ENCODE measurements at regions not wholly inside any gene's neighbourhood (a gene's known extent, or its start where the extent isn't known, plus 50 kb on each side); places are given as distances from the start of the nearest gene placed in this dataset.

- no peaks in the 10 kb centered on the region for H4K20me1 ChIP-seq (ENCODE audit: control insufficient read depth, insufficient read depth)
- ChIA-PET POLR2A (interaction anchor here (0.5 to 1.0 kb wide), 2 partner anchors 303 to 626 kb away, joined by 3 read pairs; partner anchors contain the start of gene TENT5A), CTCF (interaction anchor here (0.7 to 3.0 kb wide), 2 partner anchors 11 to 556 kb away, joined by 3 to 9 read pairs; no protein-coding TSS in a partner anchor), SMC1A (ENCODE audit: uncharacterized antibody, unreplicated experiment) (interaction anchor here (1.2 kb wide), 3 partner anchors 34 to 443 kb away, joined by 3 read pairs; no protein-coding TSS in a partner anchor), RAD21 (ENCODE audit: unreplicated experiment) (interaction anchor here (0.6 to 1.3 kb wide), 4 partner anchors 67 to 590 kb away, joined by 3 to 7 read pairs (median 3); no protein-coding TSS in a partner anchor)
- FAIRE-seq (no peak), DNase-seq (ENCODE audit: low read depth, low spot score) (no peak), ATAC-seq (no peak)
- H3K4me1 ChIP-seq (ENCODE audit: control insufficient read depth, insufficient read depth, low read length) = no peaks in the 10 kb centered on the region
- no peaks in the 10 kb centered on the region for H3K9me3 ChIP-seq (replicated peaks; ENCODE audit: control insufficient read depth, insufficient read depth, low read length)
- no peaks in the 10 kb centered on the region for H3K27me3 ChIP-seq (replicated peaks in 1 of 2; ENCODE audit: control insufficient read depth in 2 of 2, insufficient read depth in 2 of 2, low read length in 1 of 2)
- TF ChIP-seq CTCF (IDR thresholded peaks at IDR 0.05 in 2 of 3, conservative IDR thresholded peaks at IDR 0.05 in 1 of 3; ENCODE audit: control insufficient read depth in 2 of 3, extremely low read depth in 1 of 3, insufficient read depth in 1 of 3, low read depth in 3 of 3, low read length in 3 of 3) = peak in 1 of 3 experiments; percentile 2; a peak in 1 of 6 replicates
- TF ChIP-seq ASH2L (IDR thresholded peaks at IDR 0.05; ENCODE audit: borderline replicate concordance, low read depth) = no peak
- no peaks in the 10 kb centered on the region for H3K36me3 ChIP-seq (ENCODE audit: control insufficient read depth in 2 of 2, insufficient read depth in 2 of 2, low read length in 1 of 2)
- in situ Hi-C loops (cut with MboI) (no loop called here), intact Hi-C loops (cut with micrococcal nuclease; ENCODE audit: unreplicated experiment) (no loop called here)
- no TSS peak for BruUV-seq (replicated peaks)
- H2AFZ ChIP-seq (ENCODE audit: control insufficient read depth, low read depth, low read length) = no peak overlapping the region
- no peak overlapping the region for H3K4me2 ChIP-seq (ENCODE audit: control insufficient read depth, insufficient read depth)
- WGBS (ENCODE audit: insufficient coverage, insufficient replicate concordance, low lambda C conversion rate, missing lambda C conversion rate) = 41% methylated on average over 2 of the region's 2 CpGs
- no peak overlapping the region for H3K9ac ChIP-seq (ENCODE audit: control insufficient read depth, insufficient read depth, low read length)
- no peak overlapping the region for H3K27ac ChIP-seq (ENCODE audit: control insufficient read depth, insufficient read depth)
- H3K79me2 ChIP-seq (ENCODE audit: control insufficient read depth, insufficient read depth, low read length) = no peaks in the 10 kb centered on the region
- no peak overlapping the region for H3K4me3 ChIP-seq
Observed at GRCh38 chr6:81450180-81450579, 302.3 kb downstream of the TENT5A start.

GRCh38 chr6:81446509-81446908, 306.0 kb downstream of the TENT5A start:
- ChIA-PET SMC1A (ENCODE audit: uncharacterized antibody, unreplicated experiment) (no interaction called here), RAD21 (ENCODE audit: unreplicated experiment) (no interaction called here), CTCF (no interaction called here), POLR2A (no interaction called here)
- intact Hi-C loops (cut with micrococcal nuclease; ENCODE audit: unreplicated experiment) (no loop called here), in situ Hi-C loops (cut with MboI) (no loop called here)
- 0% methylated on average over 1 of the region's 1 CpG for WGBS (ENCODE audit: insufficient coverage, insufficient replicate concordance, low lambda C conversion rate, missing lambda C conversion rate)
- no peaks in the 10 kb centered on the region for H4K20me1 ChIP-seq (ENCODE audit: control insufficient read depth, insufficient read depth)
- no peak overlapping the region for H3K9ac ChIP-seq (ENCODE audit: control insufficient read depth, insufficient read depth, low read length)
- no TSS peak for BruUV-seq (replicated peaks)
- ATAC-seq (no peak), FAIRE-seq (no peak), DNase-seq (ENCODE audit: low read depth, low spot score) (no peak)
- H3K9me3 ChIP-seq (replicated peaks; ENCODE audit: control insufficient read depth, insufficient read depth, low read length) = no peaks in the 10 kb centered on the region
- H3K27me3 ChIP-seq (replicated peaks in 1 of 2; ENCODE audit: control insufficient read depth in 2 of 2, insufficient read depth in 2 of 2, low read length in 1 of 2) = no peaks in the 10 kb centered on the region
- no peaks in the 10 kb centered on the region for H3K4me1 ChIP-seq (ENCODE audit: control insufficient read depth, insufficient read depth, low read length)
- no peak overlapping the region for H3K4me2 ChIP-seq (ENCODE audit: control insufficient read depth, insufficient read depth)
- H3K27ac ChIP-seq (ENCODE audit: control insufficient read depth, insufficient read depth) = no peak overlapping the region
- H3K36me3 ChIP-seq (ENCODE audit: control insufficient read depth in 2 of 2, insufficient read depth in 2 of 2, low read length in 1 of 2) = no peaks in the 10 kb centered on the region
- H3K4me3 ChIP-seq = no peak overlapping the region
- no peaks in the 10 kb centered on the region for H3K79me2 ChIP-seq (ENCODE audit: control insufficient read depth, insufficient read depth, low read length)
- no peak overlapping the region for H2AFZ ChIP-seq (ENCODE audit: control insufficient read depth, low read depth, low read length)
- no peak for TF ChIP-seq ZNF592 (IDR thresholded peaks at IDR 0.05)
- TF ChIP-seq MTA3 (IDR thresholded peaks at IDR 0.05; ENCODE audit: borderline replicate concordance, low read length) = no peak
- TF ChIP-seq HDAC6 (IDR thresholded peaks at IDR 0.05; ENCODE audit: unreplicated experiment) = no peak
- TF ChIP-seq EGR1 (IDR thresholded peaks at IDR 0.05; ENCODE audit: borderline replicate concordance in 1 of 2, low read depth in 2 of 2, low read length in 2 of 2) = no peak
- no peak for TF ChIP-seq HDAC2 (IDR thresholded peaks at IDR 0.05)
- no peak for TF ChIP-seq JUNB (IDR thresholded peaks at IDR 0.05)
- no peak for TF ChIP-seq MEF2B (IDR thresholded peaks at IDR 0.05; ENCODE audit: partially characterized antibody, poor library complexity, severe bottlenecking)
- no peak for TF ChIP-seq POLR2A (IDR thresholded peaks at IDR 0.05; ENCODE audit: low read depth, low read length)
- TF ChIP-seq SIN3A (IDR thresholded peaks at IDR 0.05; ENCODE audit: low read depth, low read length) = no peak
- no peak for TF ChIP-seq GABPA (IDR thresholded peaks at IDR 0.05; ENCODE audit: low read depth)
- no peak for TF ChIP-seq NFXL1 (IDR thresholded peaks at IDR 0.05; ENCODE audit: borderline replicate concordance)
